ENCODE measurements at regions not wholly inside any gene's neighbourhood (a gene's known extent, or its start where the extent isn't known, plus 50 kb on each side); places are given as distances from the start of the nearest gene placed in this dataset.

DNA sequence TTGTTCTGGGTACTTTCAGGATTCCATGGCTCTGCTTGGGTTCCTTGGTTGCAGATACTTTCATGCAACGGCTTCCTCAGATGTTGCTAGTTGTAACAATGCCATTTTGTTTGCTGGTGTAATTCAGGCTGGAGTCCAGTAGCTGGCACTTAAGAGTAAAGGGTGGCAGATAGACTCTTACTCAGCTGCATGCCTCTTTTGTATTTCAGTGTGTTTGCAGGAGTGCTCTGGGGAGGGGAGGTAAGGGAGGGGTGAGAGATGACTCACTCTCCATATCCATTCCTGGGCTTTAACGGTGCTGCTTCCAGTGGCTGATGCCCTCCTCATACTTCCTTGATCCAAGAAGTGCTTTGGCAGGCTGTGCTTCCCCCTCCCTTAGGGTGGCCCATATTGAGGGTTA, 155.2 kb downstream of the ZNF330 start:
- Histone ChIP-seq H2AFZ (ENCODE audit: low read depth, low read length) (no peak overlapping the region), H3K27ac (ENCODE audit: insufficient read depth, low read depth, low read length) (no peak overlapping the region), H3K9me1 (replicated peaks; ENCODE audit: control insufficient read depth, extremely low read depth, insufficient read depth, low read length) (no peaks in the 10 kb centered on the region), H3K27me3 (ENCODE audit: control insufficient read depth in 2 of 2, insufficient read depth in 2 of 2, low read length in 2 of 2) (no peaks in the 10 kb centered on the region), H4K20me1 (replicated peaks; ENCODE audit: control insufficient read depth, extremely low read depth, insufficient read depth, low read length) (no peaks in the 10 kb centered on the region), H3K36me3 (ENCODE audit: control insufficient read depth in 2 of 2, extremely low read depth in 1 of 2, insufficient read depth in 2 of 2, low read length in 2 of 2) (no peaks in the 10 kb centered on the region), H3K9ac (replicated peaks; ENCODE audit: extremely low read depth, insufficient read depth, low read length) (no peak overlapping the region), H3K4me1 (ENCODE audit: control insufficient read depth, extremely low read depth, insufficient read depth, low read length) (no peaks in the 10 kb centered on the region), H3K9me3 (replicated peaks; ENCODE audit: control insufficient read depth, insufficient read depth, low read length) (no peaks in the 10 kb centered on the region), H3K4me2 (ENCODE audit: insufficient read depth, low read length) (no peak overlapping the region), H3K79me2 (ENCODE audit: control insufficient read depth, insufficient read depth, low read length) (no peaks in the 10 kb centered on the region), H3K4me3 (replicated peaks in 1 of 3; ENCODE audit: insufficient read depth in 1 of 3, low read depth in 1 of 3, low read length in 3 of 3) (no peak overlapping the region)
- POLR2A ChIA-PET, result no interaction called here
- intact Hi-C loops (cut with micrococcal nuclease), result no loop called here
- FAIRE-seq (no peak), DNase-seq (ENCODE audit: low read depth, low spot score) (peak; percentile 65)
- TF ChIP-seq FOS (IDR thresholded peaks at IDR 0.05; ENCODE audit: borderline replicate concordance, insufficient read depth, low read length), result peak; percentile 73
- TF ChIP-seq CTCF (IDR thresholded peaks at IDR 0.05; ENCODE audit: extremely low read depth in 1 of 2, insufficient read depth in 1 of 2, low read depth in 1 of 2, low read length in 2 of 2), result peak in 1 of 2 donors; percentile 32
- no peak for TF ChIP-seq POLR2A (IDR thresholded peaks at IDR 0.05; ENCODE audit: low read depth, low read length)
- CTCF ChIA-PET, result interaction anchor here (0.7 to 2.1 kb wide), 11 partner anchors 9 to 1344 kb away, joined by 3 to 12 read pairs (median 4); partner anchors contain the start of gene IL15
- BruUV-seq (replicated peaks), result no TSS peak
- dilution Hi-C loops (cut with MboI; ENCODE audit: extremely low pct_ligation_motif_present, low sequenced_read_pairs), result no loop called here

GRCh38 chr4:141376769-141377168, 156.1 kb downstream of the ZNF330 start:
- Histone ChIP-seq H4K20me1 (replicated peaks; ENCODE audit: control insufficient read depth, extremely low read depth, insufficient read depth, low read length) (no peaks in the 10 kb centered on the region), H3K4me1 (ENCODE audit: control insufficient read depth, extremely low read depth, insufficient read depth, low read length) (no peaks in the 10 kb centered on the region), H3K36me3 (ENCODE audit: control insufficient read depth in 2 of 2, extremely low read depth in 1 of 2, insufficient read depth in 2 of 2, low read length in 2 of 2) (no peaks in the 10 kb centered on the region), H2AFZ (ENCODE audit: low read depth, low read length) (no peak overlapping the region), H3K27ac (ENCODE audit: insufficient read depth, low read depth, low read length) (no peak overlapping the region), H3K9me3 (replicated peaks; ENCODE audit: control insufficient read depth, insufficient read depth, low read length) (no peaks in the 10 kb centered on the region), H3K79me2 (ENCODE audit: control insufficient read depth, insufficient read depth, low read length) (no peaks in the 10 kb centered on the region), H3K4me2 (ENCODE audit: insufficient read depth, low read length) (no peak overlapping the region), H3K27me3 (ENCODE audit: control insufficient read depth in 2 of 2, insufficient read depth in 2 of 2, low read length in 2 of 2) (no peaks in the 10 kb centered on the region), H3K4me3 (replicated peaks in 1 of 3; ENCODE audit: insufficient read depth in 1 of 3, low read depth in 1 of 3, low read length in 3 of 3) (no peak overlapping the region), H3K9ac (replicated peaks; ENCODE audit: extremely low read depth, insufficient read depth, low read length) (no peak overlapping the region), H3K9me1 (replicated peaks; ENCODE audit: control insufficient read depth, extremely low read depth, insufficient read depth, low read length) (no peaks in the 10 kb centered on the region)
- intact Hi-C loops (cut with micrococcal nuclease), result no loop called here
- no TSS peak for BruUV-seq (replicated peaks)
- FAIRE-seq (no peak), DNase-seq (ENCODE audit: low read depth, low spot score) (no peak)
- ChIA-PET POLR2A (no interaction called here), CTCF (interaction anchor here (1.2 to 2.1 kb wide), 4 partner anchors 13 to 1344 kb away, joined by 3 to 12 read pairs (median 7); no protein-coding TSS in a partner anchor)
- dilution Hi-C loops (cut with MboI; ENCODE audit: extremely low pct_ligation_motif_present, low sequenced_read_pairs), result no loop called here
- no peak for TF ChIP-seq GATA2 (IDR thresholded peaks at IDR 0.05; ENCODE audit: insufficient read depth, insufficient read length, low read depth, low read length)
- no peak for TF ChIP-seq CTCF (IDR thresholded peaks at IDR 0.05; ENCODE audit: extremely low read depth in 1 of 2, insufficient read depth in 1 of 2, low read depth in 1 of 2, low read length in 2 of 2)
- TF ChIP-seq JUN (IDR thresholded peaks at IDR 0.05; ENCODE audit: borderline replicate concordance, insufficient read depth, insufficient read length, low read depth), result no peak
